GM19397 (cell line): ENCODE measurements at regions not wholly inside any gene's neighbourhood (a gene's known extent, or its start where the extent isn't known, plus 50 kb on each side); places are given as distances from the start of the nearest gene placed in this dataset.

Source experiments
- ATAC-seq: cut with Tn5 transposase; IDR thresholded peaks from one replicate; pipeline ENCODE4 v1.9.1; 2021; ENCODE audit warnings: mild to moderate bottlenecking, moderate library complexity; ENCODE audit not compliant: unreplicated experiment

GRCh38 chr5:54721951-54722654 lies 204.5 kb downstream of the SNX18 start:
- no peak for ATAC-seq

- ATAC-seq, result no peak
Observed at GRCh38 chr5:54721116-54721515, 203.6 kb downstream of the SNX18 start.

- ATAC-seq, result no peak
Observed at GRCh38 chr5:54720341-54720740, 202.8 kb downstream of the SNX18 start.

DNA sequence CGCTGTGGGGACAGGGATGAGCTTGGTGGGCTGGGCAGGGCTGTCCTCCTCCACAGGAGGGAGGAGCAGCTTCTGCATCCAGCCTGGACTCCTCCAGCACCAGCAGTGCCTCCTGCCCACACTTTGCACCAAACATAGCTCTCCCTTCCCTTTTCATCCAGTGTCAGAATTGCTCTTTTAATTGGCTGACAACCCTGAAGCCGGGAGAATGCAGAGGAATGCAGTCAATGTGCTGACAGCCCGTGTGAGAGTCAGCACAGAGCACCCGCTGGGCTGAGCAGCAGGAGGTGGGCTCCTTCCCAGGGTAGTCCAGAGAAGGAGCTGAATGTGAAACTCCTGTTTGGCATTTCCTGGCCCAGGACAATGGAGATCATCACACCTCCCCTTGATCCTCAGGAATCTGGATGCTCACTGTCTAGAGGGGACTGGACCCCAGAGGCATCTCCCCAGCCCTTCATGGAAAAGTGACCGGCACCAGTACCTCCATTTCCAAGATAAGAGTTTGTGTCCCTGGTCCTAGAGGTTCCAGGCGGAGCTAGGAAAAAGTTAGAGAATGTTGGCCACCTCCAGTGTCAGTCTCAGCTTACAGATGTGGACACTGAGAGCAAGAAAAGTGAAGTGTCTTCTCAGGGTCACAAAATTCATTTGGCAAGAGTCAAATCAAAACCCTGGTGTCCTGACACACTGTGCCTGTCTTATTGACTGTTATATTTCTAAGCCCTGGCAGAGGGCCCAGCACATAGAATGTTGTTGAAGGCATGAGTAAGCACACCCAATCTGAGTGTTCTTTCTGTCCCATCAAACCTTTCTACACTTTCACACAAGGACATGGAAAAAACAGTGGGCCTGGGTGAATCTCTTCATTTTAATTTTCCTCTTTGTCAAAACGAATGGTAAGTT lies 202.1 kb downstream of the SNX18 start:
- ATAC-seq, result no peak

- no peak for ATAC-seq
Observed at GRCh38 chr5:54718656-54719055, 201.1 kb downstream of the SNX18 start.

GRCh38 chr5:54717870-54718269 lies 200.3 kb downstream of the SNX18 start:
- no peak for ATAC-seq

DNA sequence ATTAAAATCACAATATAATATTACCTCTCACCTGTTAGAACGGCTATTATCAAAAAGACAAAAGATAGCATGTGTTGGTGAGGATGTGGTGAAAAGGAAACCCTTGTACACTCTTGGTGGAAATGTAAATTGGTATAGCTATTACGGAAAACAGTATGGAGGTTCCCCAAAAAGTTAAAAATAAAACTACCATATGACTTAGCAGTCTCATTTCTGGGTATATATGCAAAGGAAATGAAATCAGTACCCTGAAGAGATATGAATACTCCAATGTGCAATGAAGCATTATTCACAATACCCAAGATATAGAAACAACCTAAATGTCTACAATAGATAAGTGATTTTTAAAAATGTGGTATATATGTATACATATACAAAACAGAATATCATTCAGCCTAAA lies 199.9 kb downstream of the SNX18 start:
- ATAC-seq, result no peak

DNA sequence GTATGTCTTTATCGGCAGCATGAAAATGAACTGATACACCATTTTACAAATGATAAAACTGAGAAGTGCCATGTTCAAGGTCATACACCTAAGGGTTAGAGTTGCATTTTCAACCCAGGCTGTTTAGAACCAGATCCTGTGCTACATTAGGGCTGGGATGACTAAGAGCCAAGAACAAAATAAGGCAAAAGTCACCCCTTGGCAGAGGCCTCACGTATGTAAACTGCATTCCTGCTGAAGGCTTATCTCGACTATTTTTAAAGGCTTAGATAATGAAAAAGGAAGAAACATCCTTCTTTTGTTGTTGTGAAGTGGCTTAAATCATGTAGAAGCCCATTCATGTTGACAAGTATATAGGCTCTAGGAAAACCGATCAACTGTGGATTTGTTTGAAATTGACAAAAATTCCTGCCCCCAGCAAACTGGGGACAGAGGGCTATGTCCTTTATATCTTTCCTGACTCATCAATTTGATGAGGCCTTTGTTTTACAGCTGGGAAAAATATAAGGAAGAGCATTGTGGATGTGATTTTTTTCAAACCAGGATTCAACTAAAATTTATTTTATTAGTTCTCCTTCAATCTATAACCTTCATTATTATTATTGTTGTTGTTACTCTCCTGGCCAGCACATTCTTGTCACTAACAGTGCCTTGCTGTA lies 196.5 kb downstream of the SNX18 start:
- no peak for ATAC-seq

DNA sequence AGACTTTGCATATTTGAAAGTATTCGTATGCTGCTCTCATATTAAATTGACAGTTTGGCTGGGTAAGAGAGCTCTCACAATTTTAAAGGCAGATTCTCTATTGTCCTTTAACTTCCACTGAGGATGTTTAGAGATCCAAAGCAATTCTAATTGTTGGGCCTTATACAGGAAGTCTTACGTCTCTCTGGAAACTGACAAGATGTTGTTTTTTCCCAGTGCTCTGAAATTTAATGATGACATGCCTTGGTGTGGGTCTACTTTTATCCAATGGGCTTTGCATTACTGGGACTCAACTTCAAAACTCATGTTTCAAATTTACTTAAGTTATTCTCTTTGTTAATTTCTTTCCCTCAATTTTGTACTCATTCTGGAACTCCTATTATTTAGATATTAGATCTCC lies 191.5 kb downstream of the SNX18 start:
- ATAC-seq, result no peak

DNA sequence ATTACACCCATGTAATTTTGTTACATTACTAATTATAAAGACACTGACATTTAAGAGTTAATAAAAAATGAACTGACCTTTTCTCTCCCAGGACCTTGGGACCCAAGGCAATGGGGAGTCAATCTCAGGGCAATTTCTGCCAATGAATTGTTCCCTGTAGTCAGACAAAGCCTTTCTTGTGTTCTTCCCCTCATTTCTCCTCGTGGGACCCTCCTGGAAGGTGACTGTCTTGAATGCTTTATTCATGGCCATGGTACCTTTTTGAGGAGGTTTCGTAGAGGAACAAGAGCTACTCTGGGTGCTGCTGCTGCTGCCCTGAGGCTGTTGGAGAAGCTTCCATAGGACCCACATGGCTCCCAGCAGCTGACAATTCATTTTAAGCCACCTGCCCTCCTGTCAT lies 190.3 kb downstream of the SNX18 start:
- ATAC-seq, result no peak

DNA sequence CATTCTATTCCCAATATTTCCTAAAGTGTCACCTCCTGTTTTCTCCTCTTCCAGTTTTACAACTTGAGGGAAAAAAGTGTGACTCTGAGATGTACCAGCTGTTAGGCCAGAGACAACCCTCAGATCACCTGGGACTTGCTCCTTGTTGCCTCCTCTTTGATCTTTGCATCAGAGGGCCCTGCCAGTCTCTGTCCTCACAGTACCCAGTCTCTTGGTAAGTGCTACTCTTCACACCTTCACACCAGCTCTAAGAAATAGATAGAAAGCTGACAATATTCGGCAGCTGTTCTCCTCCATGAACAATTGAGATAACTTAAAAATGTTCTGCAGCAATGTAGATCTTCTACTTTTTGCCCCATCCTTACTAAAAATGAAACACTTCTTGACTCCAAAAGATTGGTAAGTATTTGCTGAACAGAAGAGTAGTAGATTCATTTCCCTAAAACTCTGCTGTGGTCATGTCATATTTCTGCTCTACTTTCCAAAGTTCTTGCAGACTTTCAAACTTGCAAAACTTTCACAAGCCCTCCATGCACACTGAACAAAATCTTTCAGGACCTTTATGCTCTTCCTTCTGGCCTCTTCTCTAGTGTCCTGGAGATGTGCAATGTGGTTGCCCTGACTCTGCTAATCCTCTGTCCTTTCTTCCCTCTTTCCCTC lies 188.6 kb downstream of the SNX18 start:
- ATAC-seq, result no peak

- ATAC-seq, result no peak
Observed at GRCh38 chr5:54704825-54705224, 187.3 kb downstream of the SNX18 start.

DNA sequence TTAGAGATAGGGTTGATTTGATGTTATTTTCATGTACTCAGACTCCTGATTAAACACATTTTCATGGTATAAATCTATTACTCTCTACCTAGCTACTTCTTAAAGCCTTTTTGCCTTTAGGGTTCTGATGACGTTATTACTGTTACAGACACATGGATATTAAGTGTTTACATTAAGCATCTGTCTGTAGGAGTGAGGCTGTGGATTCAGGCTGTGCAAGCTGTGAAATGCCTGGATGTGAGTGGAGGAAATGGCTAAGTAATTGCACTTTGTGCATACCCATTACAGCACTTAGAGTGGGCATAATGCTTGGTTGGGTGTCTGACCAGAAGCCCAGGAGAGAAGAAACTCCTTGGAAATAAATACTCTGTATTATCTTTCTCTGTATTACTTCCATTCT lies 186.8 kb downstream of the SNX18 start:
- no peak for ATAC-seq

DNA sequence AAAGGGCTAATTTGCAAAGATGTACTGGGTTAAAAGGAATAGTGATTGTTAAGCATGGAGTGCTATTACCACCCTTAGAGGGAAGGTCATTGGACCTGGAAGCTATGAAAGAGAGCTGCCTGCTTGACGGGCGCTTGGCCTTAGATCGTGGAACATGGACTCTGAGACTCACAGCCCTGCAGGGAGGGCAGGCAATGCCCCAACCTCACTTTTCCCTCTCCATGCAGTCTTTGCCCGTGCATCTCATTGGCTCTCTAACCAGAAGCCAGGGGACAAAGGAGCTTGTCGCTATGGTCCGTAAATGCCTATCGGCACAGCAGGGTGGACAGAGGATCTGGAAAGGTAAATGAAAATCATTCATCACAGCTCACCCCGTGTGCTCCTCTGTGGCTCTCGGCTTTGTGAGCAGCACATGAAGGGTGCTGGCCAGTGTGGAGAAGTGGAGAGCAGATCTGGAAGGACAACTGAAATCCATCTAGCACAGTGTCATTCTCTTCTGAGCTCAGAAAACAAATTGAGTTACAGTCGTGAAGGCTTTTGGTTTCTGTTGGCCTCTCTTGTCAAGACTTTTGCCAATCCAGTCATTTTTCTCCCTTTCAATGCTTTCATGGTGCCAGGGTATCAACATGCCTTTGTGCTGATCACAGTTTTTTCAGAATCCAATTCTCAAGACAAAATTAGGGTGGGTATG lies 186.2 kb downstream of the SNX18 start:
- no peak for ATAC-seq

DNA sequence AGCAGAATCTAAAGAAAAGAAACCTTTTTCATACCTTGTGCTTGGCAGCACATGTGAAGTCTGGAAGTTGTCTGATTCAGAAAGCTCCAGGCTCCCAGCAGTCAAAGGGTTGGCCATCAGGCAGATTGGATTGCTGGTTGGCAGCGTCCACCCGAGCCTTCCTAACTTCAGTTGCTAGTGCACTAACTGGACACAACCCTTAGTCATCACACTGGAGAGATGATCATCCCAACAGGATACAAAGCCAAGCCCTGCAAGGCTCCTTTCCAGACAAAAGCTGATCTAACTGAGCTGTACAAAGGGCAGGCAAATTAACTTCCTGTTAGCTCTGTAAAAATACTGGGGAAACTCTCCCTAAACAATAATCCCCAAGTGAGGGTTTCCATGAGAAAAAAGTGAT lies 185.6 kb downstream of the SNX18 start:
- no peak for ATAC-seq

DNA sequence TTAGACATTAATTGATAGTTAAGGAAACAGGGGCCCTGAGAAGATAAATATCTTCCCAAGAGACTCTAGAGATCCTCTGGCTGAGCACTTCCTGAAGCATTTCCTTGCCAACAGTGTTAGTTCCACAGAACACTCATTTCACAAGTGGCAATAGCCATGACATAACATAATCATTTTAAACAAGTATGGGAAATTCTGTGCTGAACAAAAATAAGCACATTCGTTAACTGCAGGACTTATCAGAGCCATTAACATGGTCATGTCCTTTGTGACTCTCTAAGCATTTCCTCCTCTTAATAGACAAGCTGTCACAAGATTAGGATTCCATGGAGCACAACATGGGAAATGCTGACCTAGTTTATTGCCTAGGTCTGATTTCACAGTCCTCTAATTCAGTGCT lies 184.9 kb downstream of the SNX18 start:
- ATAC-seq, result no peak

- ATAC-seq, result no peak
Observed at GRCh38 chr5:54700986-54701578, 183.5 kb downstream of the SNX18 start.

GRCh38 chr5:54696931-54697330 lies 179.4 kb downstream of the SNX18 start:
- no peak for ATAC-seq

DNA sequence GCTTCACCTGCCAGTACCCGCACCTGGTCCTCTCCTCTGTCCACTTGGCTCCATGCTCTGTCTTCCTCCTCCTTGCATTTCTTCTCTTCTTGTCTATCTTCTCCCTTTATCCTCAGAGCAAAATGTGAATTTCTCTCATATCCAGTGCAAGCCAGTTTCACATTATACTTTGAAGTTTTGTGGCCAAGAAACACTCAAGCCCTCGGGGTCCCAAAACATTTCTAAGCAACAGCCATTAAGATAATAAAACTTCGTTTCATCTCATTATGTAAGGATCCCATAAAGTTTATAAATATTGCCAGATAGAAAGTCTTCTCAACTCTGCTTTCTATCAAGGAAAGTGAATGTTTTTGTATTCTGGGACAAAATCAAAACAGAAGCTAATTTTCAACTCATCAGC lies 178.8 kb downstream of the SNX18 start:
- ATAC-seq, result no peak
